ENCODE measurements at regions not wholly inside any gene's neighbourhood (a gene's known extent, or its start where the extent isn't known, plus 50 kb on each side); places are given as distances from the start of the nearest gene placed in this dataset.

DNA sequence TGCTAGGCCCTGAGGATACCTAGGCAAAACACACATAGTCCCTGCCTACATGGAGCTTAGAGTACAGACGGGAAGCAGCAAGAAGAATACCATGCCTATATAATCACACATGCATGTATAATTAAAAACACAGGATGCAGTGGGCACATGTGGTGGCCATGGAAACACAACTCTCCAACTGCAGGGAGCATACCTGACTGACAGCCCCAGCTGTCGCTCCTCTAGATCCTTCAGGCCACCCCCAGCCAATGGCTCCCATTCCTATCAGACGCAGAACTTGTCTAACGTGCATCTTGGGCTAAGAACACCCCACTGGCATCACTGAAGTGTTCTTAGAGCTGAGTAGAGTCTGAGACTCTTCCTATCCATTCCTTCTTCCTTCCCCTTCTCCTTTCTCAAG, 125.5 kb upstream of the FRMD4B start:
- TF ChIP-seq, protein P1, sequence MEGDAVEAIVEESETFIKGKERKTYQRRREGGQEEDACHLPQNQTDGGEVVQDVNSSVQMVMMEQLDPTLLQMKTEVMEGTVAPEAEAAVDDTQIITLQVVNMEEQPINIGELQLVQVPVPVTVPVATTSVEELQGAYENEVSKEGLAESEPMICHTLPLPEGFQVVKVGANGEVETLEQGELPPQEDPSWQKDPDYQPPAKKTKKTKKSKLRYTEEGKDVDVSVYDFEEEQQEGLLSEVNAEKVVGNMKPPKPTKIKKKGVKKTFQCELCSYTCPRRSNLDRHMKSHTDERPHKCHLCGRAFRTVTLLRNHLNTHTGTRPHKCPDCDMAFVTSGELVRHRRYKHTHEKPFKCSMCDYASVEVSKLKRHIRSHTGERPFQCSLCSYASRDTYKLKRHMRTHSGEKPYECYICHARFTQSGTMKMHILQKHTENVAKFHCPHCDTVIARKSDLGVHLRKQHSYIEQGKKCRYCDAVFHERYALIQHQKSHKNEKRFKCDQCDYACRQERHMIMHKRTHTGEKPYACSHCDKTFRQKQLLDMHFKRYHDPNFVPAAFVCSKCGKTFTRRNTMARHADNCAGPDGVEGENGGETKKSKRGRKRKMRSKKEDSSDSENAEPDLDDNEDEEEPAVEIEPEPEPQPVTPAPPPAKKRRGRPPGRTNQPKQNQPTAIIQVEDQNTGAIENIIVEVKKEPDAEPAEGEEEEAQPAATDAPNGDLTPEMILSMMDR (conservative IDR thresholded peaks at IDR 0.05), result no peak
- no peak for TF ChIP-seq EZH2 (IDR thresholded peaks at IDR 0.05; ENCODE audit: low read depth)
